ENCODE measurements at regions not wholly inside any gene's neighbourhood (a gene's known extent, or its start where the extent isn't known, plus 50 kb on each side); places are given as distances from the start of the nearest gene placed in this dataset.

DNA sequence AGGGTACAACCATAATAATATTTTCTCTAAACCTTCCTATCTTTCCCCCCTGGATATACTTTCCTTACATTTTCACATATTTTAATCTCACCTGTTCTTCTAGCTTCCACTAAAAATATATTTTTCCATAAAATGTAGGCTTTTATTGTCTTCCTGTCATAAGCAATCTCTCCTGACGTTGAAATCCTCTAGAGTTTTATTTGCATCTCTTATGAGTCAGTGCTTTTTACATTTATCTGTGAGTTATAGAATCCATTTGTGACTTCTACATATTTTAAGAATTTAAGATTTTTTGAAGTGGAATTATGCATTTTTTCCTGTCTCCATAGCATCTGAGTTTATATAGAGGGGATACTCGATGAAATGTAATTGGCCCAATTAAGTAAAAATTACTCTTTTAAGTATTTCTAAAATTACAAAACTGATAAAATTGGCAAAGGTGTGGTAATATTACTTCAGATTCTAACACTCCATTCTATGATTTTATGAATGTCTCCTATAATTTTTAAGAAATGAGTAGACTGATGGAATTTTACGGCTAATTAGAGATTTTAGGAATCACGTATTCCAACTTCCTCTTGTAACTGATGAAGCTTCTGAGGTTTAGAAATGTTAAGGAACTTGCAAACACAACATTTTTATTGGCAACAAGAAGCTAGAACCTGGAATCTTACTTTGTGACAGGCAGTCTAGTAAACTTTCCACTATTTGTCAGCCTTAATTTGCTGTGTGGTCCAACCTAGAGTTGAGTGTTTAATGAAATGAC, 422.9 kb upstream of the SEMA3A start:
- no peak for DNase-seq

DNA sequence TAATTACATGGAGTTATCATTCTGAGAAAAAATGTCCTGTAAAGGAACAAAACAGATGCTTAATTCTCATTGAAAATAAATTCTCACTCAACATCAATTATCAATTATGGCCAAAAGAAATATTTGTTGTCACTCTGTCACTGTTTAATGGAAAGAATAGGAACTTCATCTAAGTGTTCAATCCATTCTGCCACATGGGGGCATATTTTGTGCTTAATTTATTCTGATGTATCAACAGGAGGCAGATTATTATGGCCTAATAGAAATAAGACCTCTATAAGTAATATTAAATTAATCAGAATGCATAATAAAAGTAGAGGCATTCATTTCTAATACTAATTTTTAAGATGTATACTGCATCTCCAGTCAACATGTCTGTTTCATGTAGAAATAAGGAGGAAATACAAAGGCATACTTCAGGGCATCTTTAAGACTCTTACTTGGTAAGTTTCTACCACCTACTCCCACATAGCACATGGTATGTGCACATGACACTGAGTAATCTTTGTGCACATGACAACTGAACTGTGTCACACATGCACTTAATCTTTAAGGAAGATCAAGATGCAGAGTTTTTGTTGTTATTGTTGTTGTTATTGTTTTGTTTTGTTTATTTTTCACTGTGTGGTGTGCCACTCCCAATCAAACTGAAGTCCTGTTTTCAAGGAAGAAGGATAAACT, 420.4 kb upstream of the SEMA3A start:
- DNase-seq, result no peak

DNA sequence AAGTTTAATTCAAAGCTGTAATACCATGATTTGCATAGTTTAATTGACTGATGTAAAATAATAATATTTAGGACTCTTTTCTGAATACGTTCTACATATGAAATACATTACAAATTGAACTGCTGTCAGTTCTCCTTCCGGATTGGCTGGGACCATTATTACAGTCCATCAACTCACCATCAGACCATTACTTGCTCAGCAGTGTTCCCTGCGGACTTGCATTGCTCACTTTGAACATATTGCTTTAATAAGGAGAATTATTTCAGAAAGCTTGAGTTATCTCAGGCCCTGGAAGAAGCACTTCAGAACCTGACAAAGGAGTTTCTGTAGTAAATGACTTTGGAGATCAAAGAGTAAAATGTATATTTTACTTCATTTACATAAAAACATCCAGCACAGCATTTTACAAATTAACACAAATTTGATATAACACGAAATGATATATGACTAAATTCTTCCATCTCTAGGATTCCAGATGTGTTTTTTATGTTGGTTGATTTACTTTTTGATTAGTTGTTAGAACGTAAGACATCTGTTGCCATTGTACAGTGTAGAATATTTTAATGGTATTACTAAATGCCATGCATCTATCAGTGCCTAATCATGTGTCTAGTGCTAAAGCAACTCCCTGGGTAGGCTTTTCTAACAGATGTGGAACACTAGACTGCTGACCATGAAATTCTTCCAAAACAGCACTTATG, 418.5 kb upstream of the SEMA3A start:
- no peak for DNase-seq

GRCh38 chr7:84611391-84611790, 416.8 kb upstream of the SEMA3A start:
- DNase-seq, result no peak

- no peak for DNase-seq
These were observed 415.8 kb upstream of the SEMA3A start for GRCh38 chr7:84610390-84610789.

DNA sequence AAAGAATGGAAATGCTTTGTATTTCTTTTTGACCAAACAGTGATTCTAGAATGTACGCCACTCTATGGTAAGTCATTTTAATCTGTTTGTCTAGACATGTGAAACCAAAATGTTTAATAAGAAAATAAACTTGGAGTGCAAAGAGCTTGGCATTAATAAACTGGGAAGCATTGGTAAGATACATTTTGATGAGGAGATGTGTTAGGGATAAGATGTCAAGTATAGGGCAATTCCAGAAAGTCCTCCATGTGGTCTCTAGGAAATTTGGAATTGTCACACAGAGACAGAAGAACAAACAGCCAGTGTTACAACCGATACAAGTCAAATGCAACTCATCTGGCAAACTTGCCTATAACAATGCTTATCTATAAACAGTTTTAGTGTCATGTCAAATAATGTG, 410.7 kb upstream of the SEMA3A start:
- no peak for DNase-seq

DNA sequence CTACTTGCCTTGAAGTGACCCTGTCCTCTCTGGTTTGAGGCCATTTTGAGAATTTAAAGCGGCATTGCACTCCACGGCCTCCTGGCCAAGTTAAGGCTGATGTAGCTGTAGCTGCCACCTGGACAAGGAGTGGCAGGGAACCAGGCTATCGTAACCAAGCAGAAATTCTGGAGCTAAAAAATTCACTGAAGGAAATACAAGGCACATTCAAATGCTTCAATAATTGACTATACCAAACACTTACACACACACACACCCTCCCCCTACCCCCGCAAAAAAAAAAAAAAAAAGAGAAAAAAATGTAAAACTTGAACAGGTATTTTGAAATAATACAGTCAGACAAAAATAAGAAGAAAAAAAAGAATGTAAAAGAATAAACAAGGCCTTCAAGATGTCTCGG, 409.0 kb upstream of the SEMA3A start:
- DNase-seq, result no peak

GRCh38 chr7:84595026-84595425, 400.4 kb upstream of the SEMA3A start:
- DNase-seq, result no peak

DNA sequence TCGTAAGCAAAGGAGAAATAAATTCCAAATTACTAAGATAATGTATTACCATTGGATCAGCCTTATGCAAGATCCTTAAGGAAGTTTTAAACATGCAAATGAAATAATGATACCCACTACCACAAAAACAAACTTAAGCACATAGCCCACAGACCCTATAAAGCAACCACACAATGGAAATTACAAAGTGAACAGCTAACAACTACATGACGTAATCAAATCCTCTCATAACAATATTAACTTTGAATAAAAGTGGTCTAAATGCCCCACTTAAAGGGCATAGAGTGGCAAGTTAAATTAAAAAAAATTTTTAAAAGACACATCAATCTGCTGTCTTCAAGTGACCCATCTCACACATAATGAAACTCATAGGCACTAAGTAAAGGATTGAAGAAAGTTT, 397.3 kb upstream of the SEMA3A start:
- DNase-seq, result no peak

DNA sequence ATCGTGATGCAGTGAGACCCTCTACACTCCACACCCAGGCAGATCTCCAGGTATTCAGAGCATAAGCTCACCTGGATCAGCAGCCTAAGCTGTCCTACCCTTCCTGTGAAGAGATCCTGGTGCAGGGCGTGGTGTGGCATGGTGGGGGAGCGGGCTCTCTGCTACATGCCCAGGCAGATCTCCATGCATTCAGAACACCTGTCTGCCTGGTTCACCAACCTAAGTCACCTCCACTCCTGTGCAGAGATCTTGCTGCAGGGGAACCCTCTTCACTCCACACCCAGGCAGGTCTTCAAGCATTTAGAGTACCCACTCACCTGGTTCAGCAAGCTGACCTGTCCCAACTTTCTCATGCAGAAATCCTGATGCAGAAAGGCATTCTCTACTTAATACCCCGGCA, 394.4 kb upstream of the SEMA3A start:
- no peak for DNase-seq

GRCh38 chr7:84583331-84583730, 388.7 kb upstream of the SEMA3A start:
- no peak for DNase-seq

- no peak for DNase-seq
These were observed 388.2 kb upstream of the SEMA3A start for GRCh38 chr7:84582747-84583146.

- no peak for DNase-seq
These were observed 384.2 kb upstream of the SEMA3A start for GRCh38 chr7:84578825-84579224.

DNA sequence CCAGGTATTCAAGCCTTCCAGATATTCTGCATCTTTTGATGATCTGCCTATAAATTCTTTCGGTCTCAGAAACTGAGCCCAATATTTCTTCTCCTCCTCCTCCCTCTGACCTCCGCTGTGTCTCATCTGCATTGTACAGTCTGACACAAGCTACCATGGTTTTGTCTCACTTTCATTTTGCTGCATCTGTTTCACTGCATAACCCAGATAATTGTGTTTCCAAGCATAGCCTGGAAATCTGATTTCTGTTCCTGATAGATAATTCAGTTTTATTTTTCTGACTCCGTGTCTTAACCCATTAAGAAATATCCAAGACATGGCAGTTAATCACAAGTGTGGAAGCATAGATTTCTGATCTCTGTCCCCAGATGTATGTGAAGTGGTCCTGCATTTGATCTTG, 374.2 kb upstream of the SEMA3A start:
- no peak for DNase-seq

- no peak for DNase-seq
These were observed 370.9 kb upstream of the SEMA3A start for GRCh38 chr7:84565345-84566074.

DNA sequence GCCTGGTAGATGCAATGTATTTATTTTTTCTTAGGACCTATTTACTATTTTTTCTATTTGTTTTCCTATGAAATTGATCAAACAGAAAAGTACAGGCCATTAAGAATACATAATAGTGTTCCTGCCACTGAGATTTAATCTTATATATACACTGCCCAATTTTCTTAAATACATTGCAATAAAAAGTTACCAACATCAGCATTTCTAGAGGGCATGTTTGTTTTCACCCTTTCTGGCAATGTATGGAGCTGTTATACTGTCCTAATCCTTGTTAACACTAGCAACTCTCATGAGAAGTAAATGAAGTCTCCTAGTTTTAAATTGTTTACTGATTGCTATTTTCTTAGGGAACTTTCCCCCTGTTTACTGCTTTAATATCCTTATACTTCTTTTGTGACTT, 359.1 kb upstream of the SEMA3A start:
- no peak for DNase-seq

GRCh38 chr7:84549409-84549808, 354.8 kb upstream of the SEMA3A start:
- DNase-seq, result no peak

DNA sequence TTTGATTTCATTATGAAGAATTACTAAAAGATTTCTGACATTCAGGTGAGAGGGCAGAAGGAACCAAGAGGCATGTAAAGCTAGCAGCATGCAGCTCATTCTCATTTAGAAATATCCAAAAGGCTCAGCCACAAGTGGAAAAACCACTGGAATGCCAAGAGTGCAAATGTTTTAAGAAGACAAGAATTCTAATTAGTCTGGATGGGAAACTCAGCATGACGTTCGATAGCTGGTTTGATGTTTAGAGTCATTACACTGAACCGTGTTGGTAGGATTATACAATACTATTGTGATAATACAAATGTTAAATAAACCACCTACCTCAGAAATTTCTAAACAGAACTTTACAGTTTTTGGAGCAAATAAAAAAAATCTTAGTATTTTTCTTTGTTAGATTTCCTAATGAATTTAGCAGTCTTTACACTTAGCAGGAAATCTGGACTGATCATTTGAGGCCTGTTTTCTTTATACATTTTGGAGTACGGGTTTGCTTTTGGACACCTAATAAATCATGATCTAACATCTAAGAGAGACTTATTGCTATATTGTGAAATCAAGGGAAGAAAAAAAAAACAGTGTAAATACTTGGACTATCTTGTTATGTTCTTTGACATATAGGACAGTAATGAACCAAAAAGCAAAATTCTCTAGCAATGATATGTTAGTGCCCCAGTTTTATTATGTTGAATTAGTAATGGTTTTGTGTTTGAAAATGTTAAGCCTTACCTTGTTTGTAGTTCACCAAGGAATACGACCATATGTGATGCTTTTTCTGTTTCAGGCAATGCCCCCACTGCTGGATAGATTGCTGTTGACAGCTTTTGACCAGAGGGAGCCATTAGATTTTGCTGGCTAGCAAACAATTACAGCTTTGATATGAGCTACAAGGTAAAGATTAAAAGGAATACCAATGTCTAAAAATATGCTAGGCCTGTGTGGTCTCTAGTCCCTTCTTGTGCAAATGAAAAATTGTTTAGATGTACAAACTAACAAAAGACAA, 354.1 kb upstream of the SEMA3A start:
- DNase-seq, result no peak

GRCh38 chr7:84547331-84547730, 352.7 kb upstream of the SEMA3A start:
- no peak for DNase-seq

GRCh38 chr7:84546403-84546802, 351.8 kb upstream of the SEMA3A start:
- DNase-seq, result no peak

GRCh38 chr7:84538268-84538667, 343.7 kb upstream of the SEMA3A start:
- DNase-seq, result no peak
